ENCODE measurements at regions not wholly inside any gene's neighbourhood (a gene's known extent, or its start where the extent isn't known, plus 50 kb on each side); places are given as distances from the start of the nearest gene placed in this dataset.

- Histone ChIP-seq H3K4me1 (ENCODE audit: insufficient read depth) (peaks cover 52% of the 10 kb centered on the region), H3K27me3 (replicated peaks; ENCODE audit: insufficient read depth) (no peaks in the 10 kb centered on the region), H3K27ac (peak overlapping the region; percentile 99), H2AFZ (peak overlapping the region; percentile 22; the same call in 1 of the 2 replicates), H3K36me3 (ENCODE audit: low read depth) (no peaks in the 10 kb centered on the region), H4K20me1 (ENCODE audit: insufficient read depth) (no peaks in the 10 kb centered on the region), H3F3A (ENCODE audit: insufficient read depth) (peaks cover 56% of the 10 kb centered on the region), H3K9me3 (ENCODE audit: low read depth) (no peaks in the 10 kb centered on the region), H3K9ac (peak overlapping the region; percentile 92), H3K4me3 (peak overlapping the region; percentile 75), H3K79me2 (ENCODE audit: insufficient read depth) (peaks cover 70% of the 10 kb centered on the region), H3K4me2 (ENCODE audit: unreplicated experiment) (peak overlapping the region; percentile 97), H3K9me2 (ENCODE audit: insufficient read depth) (no peaks in the 10 kb centered on the region)
- 12 to 22% methylated on average over 4 of the region's 4 CpGs for WGBS, 2 experiments (ENCODE audit: low coverage in 1 of 2, low lambda C conversion rate in 2 of 2, missing lambda C conversion rate in 2 of 2)
- in situ Hi-C loops (cut with MboI): no loop called here
- TF ChIP-seq EZH2 (IDR thresholded peaks at IDR 0.05; ENCODE audit: insufficient read depth, poor library complexity, severe bottlenecking) (no peak), EZH2phosphoT487 (IDR thresholded peaks at IDR 0.05; ENCODE audit: insufficient read depth, low read depth) (no peak)
- peak; percentile 49 for DNase-seq
These were observed 54.6 kb upstream of the ABL1 start for GRCh38 chr9:130780415-130780814.

GRCh38 chr9:130780865-130781504, 54.1 kb upstream of the ABL1 start:
- no peaks in the 10 kb centered on the region for H3K9me3 ChIP-seq (ENCODE audit: low read depth)
- H3K9ac ChIP-seq: peak overlapping the region; percentile 92
- H3K27ac ChIP-seq: peak overlapping the region; percentile 99
- H3K4me3 ChIP-seq: peak overlapping the region; percentile 75
- in situ Hi-C loops (cut with MboI): no loop called here
- H3K4me1 ChIP-seq (ENCODE audit: insufficient read depth): peaks cover 48% of the 10 kb centered on the region
- TF ChIP-seq EZH2 (IDR thresholded peaks at IDR 0.05; ENCODE audit: insufficient read depth, poor library complexity, severe bottlenecking) (no peak), EZH2phosphoT487 (IDR thresholded peaks at IDR 0.05; ENCODE audit: insufficient read depth, low read depth) (no peak)
- no peaks in the 10 kb centered on the region for H3K9me2 ChIP-seq (ENCODE audit: insufficient read depth)
- H3K79me2 ChIP-seq (ENCODE audit: insufficient read depth): peaks cover 74% of the 10 kb centered on the region
- no peaks in the 10 kb centered on the region for H3K27me3 ChIP-seq (replicated peaks; ENCODE audit: insufficient read depth)
- no peaks in the 10 kb centered on the region for H3K36me3 ChIP-seq (ENCODE audit: low read depth)
- H2AFZ ChIP-seq: peak overlapping the region; percentile 45
- H4K20me1 ChIP-seq (ENCODE audit: insufficient read depth): no peaks in the 10 kb centered on the region
- peaks cover 51% of the 10 kb centered on the region for H3F3A ChIP-seq (ENCODE audit: insufficient read depth)
- peak; percentile 98 for DNase-seq
- 0 to 1% methylated on average over 9 of the region's 9 CpGs for WGBS, 2 experiments (ENCODE audit: low coverage in 1 of 2, low lambda C conversion rate in 2 of 2, missing lambda C conversion rate in 2 of 2)
- H3K4me2 ChIP-seq (ENCODE audit: unreplicated experiment): peak overlapping the region; percentile 97

- H3K9me2 ChIP-seq (ENCODE audit: insufficient read depth): no peaks in the 10 kb centered on the region
- in situ Hi-C loops (cut with MboI): no loop called here
- TF ChIP-seq EZH2phosphoT487 (IDR thresholded peaks at IDR 0.05; ENCODE audit: insufficient read depth, low read depth) (no peak), EZH2 (IDR thresholded peaks at IDR 0.05; ENCODE audit: insufficient read depth, poor library complexity, severe bottlenecking) (no peak)
- 0 out of 2 replicates have a peak overlapping the region, but pooled peaks have one; percentile 45 for H2AFZ ChIP-seq
- peak overlapping the region; percentile 99 for H3K27ac ChIP-seq
- H3F3A ChIP-seq (ENCODE audit: insufficient read depth): peaks cover 48% of the 10 kb centered on the region
- H4K20me1 ChIP-seq (ENCODE audit: insufficient read depth): no peaks in the 10 kb centered on the region
- H3K4me1 ChIP-seq (ENCODE audit: insufficient read depth): peaks cover 45% of the 10 kb centered on the region
- H3K36me3 ChIP-seq (ENCODE audit: low read depth): no peaks in the 10 kb centered on the region
- peak overlapping the region; percentile 75 for H3K4me3 ChIP-seq
- no peaks in the 10 kb centered on the region for H3K27me3 ChIP-seq (replicated peaks; ENCODE audit: insufficient read depth)
- peak overlapping the region; percentile 97 for H3K4me2 ChIP-seq (ENCODE audit: unreplicated experiment)
- H3K9me3 ChIP-seq (ENCODE audit: low read depth): no peaks in the 10 kb centered on the region
- WGBS, 2 experiments (ENCODE audit: low coverage in 1 of 2, low lambda C conversion rate in 2 of 2, missing lambda C conversion rate in 2 of 2): 47 to 58% methylated on average over 1 of the region's 1 CpG
- peak overlapping the region; percentile 92 for H3K9ac ChIP-seq
- peak; percentile 30 for DNase-seq
- peaks cover 75% of the 10 kb centered on the region for H3K79me2 ChIP-seq (ENCODE audit: insufficient read depth)
These were observed 53.5 kb upstream of the ABL1 start for GRCh38 chr9:130781569-130781968.

- H3F3A ChIP-seq (ENCODE audit: insufficient read depth): peaks cover 48% of the 10 kb centered on the region
- no peak overlapping the region for H3K4me3 ChIP-seq
- H3K9me2 ChIP-seq (ENCODE audit: insufficient read depth): no peaks in the 10 kb centered on the region
- H3K27me3 ChIP-seq (replicated peaks; ENCODE audit: insufficient read depth): no peaks in the 10 kb centered on the region
- no peak overlapping the region for H3K4me2 ChIP-seq (ENCODE audit: unreplicated experiment)
- TF ChIP-seq EZH2phosphoT487 (IDR thresholded peaks at IDR 0.05; ENCODE audit: insufficient read depth, low read depth) (no peak), EZH2 (IDR thresholded peaks at IDR 0.05; ENCODE audit: insufficient read depth, poor library complexity, severe bottlenecking) (no peak)
- peak overlapping the region; percentile 99 for H3K27ac ChIP-seq
- H3K36me3 ChIP-seq (ENCODE audit: low read depth): no peaks in the 10 kb centered on the region
- WGBS, 2 experiments (ENCODE audit: low coverage in 1 of 2, low lambda C conversion rate in 2 of 2, missing lambda C conversion rate in 2 of 2): 53% methylated on average over 4 of the region's 4 CpGs
- in situ Hi-C loops (cut with MboI): no loop called here
- no peak overlapping the region for H2AFZ ChIP-seq
- H4K20me1 ChIP-seq (ENCODE audit: insufficient read depth): no peaks in the 10 kb centered on the region; the same call in 1 of the 2 replicates
- H3K79me2 ChIP-seq (ENCODE audit: insufficient read depth): peaks cover 82% of the 10 kb centered on the region
- H3K9me3 ChIP-seq (ENCODE audit: low read depth): no peaks in the 10 kb centered on the region
- no peak for DNase-seq
- no peak overlapping the region for H3K9ac ChIP-seq
- H3K4me1 ChIP-seq (ENCODE audit: insufficient read depth): peaks cover 49% of the 10 kb centered on the region
These were observed 52.0 kb upstream of the ABL1 start for GRCh38 chr9:130782886-130783530.

Data from GM23248 (cell line).